Keratinocyte (primary cell): ENCODE measurements at regions not wholly inside any gene's neighbourhood (a gene's known extent, or its start where the extent isn't known, plus 50 kb on each side); places are given as distances from the start of the nearest gene placed in this dataset.

ENCODE experiments used
- DNase-seq: peaks from one replicate; pipeline ENCODE4 v3.0.0-alpha.2; 2011; ENCODE audit warnings: low read depth, missing footprints, low spot score
- FAIRE-seq: peaks from 2 replicates; lab custom pipeline; 2011; peaks lifted over from hg19 to GRCh38; lab: Jason Lieb, UNC
- H2AFZ ChIP-seq: 2 replicates; pipeline ENCODE4 v1.6.0; 2012; ENCODE audit warnings: low read length, control low read depth, inconsistent platforms; ENCODE audit not compliant: control insufficient read depth
- H3K27ac ChIP-seq: 2 replicates; pipeline ENCODE4 v1.5.1; 2011; ENCODE audit warnings: low read length; ENCODE audit not compliant: control insufficient read depth, insufficient read depth
- H3K27me3 ChIP-seq: 3 replicates; pipeline ENCODE4 v1.6.0; 2011; ENCODE audit warnings: low read length; ENCODE audit not compliant: control insufficient read depth, insufficient read depth; ENCODE audit errors: extremely low read depth
- H3K36me3 ChIP-seq, 2 experiments: 2 replicates in 1 of 2; 3 replicates in 1 of 2; pipeline ENCODE4 v1.5.1; 2011; ENCODE audit warnings: low read length in 2 of 2, mild to moderate bottlenecking in 1 of 2; ENCODE audit not compliant: control insufficient read depth in 2 of 2, insufficient read depth in 2 of 2; ENCODE audit errors: extremely low read depth in 1 of 2
- H3K4me1 ChIP-seq: 3 replicates; pipeline ENCODE4 v1.5.1; 2011; ENCODE audit warnings: low read length; ENCODE audit not compliant: control insufficient read depth, insufficient read depth; ENCODE audit errors: extremely low read depth
- H3K4me2 ChIP-seq: 3 replicates; pipeline ENCODE4 v1.6.0; 2011; ENCODE audit warnings: low read depth, low read length; ENCODE audit not compliant: control insufficient read depth, insufficient read depth; ENCODE audit errors: extremely low read depth
- H3K4me3 ChIP-seq, 3 experiments: fragments of 200-600 bp in 1 of 3; sonication (generic) in 1 of 3; 2 replicates in 2 of 3; 3 replicates in 1 of 3; pipeline ENCODE4 v1.5.1; 2011 to 2016; ENCODE audit warnings: low read length in 3 of 3, mild to moderate bottlenecking in 3 of 3, control low read depth in 2 of 3, inconsistent platforms in 1 of 3, low read depth in 1 of 3, mixed read lengths in 1 of 3, mixed run types in 1 of 3, moderate library complexity in 1 of 3; ENCODE audit not compliant: control insufficient read depth in 2 of 3, insufficient read depth in 2 of 3; ENCODE audit errors: extremely low read depth in 1 of 3
- H3K79me2 ChIP-seq: 2 replicates; pipeline ENCODE4 v1.6.0; 2012; ENCODE audit warnings: low read length; ENCODE audit not compliant: control insufficient read depth, insufficient read depth
- H3K9ac ChIP-seq: 3 replicates; pipeline ENCODE4 v1.6.0; 2011; ENCODE audit warnings: low read length; ENCODE audit not compliant: control insufficient read depth, insufficient read depth; ENCODE audit errors: extremely low read depth
- H3K9me1 ChIP-seq: 3 replicates; pipeline ENCODE4 v1.6.0; 2011; ENCODE audit warnings: low read length; ENCODE audit not compliant: control insufficient read depth, insufficient read depth; ENCODE audit errors: extremely low read depth
- H3K9me3 ChIP-seq: 2 replicates; pipeline ENCODE4 v1.5.1; 2012; ENCODE audit warnings: low read depth, low read length; ENCODE audit not compliant: control insufficient read depth
- H4K20me1 ChIP-seq: 3 replicates; pipeline ENCODE4 v1.6.0; 2011; ENCODE audit warnings: low read length; ENCODE audit not compliant: control insufficient read depth, insufficient read depth; ENCODE audit errors: extremely low read depth
- EZH2 ChIP-seq: IDR thresholded peaks from one replicate; pipeline ENCODE4 v1.6.1; 2012; ENCODE audit warnings: inconsistent platforms, mild to moderate bottlenecking, low read length, moderate library complexity
- dilution Hi-C: fragments of 300-500 bp; cut with MboI; formaldehyde crosslinking; loops from one replicate; pipeline ENCODE4 v1.7.0; 2020; ENCODE audit warnings: low sequenced_read_pairs; ENCODE audit not compliant: extremely low pct_ligation_motif_present
- TF ChIP-seq, protein P1 (sequence below), 3 experiments: IDR thresholded peaks in 1 of 3; conservative IDR thresholded peaks in 1 of 3; optimal IDR thresholded peaks in 1 of 3; 2 replicates in 2 of 3; 3 replicates in 1 of 3; pipeline versions ENCODE3 to v1.5.1; 2011; ENCODE audit warnings: low read length in 3 of 3, mild to moderate bottlenecking in 3 of 3, moderate library complexity in 2 of 3, control low read depth in 1 of 3, inconsistent platforms in 1 of 3; ENCODE audit not compliant: insufficient read depth in 2 of 3; ENCODE audit errors: extremely low read depth in 1 of 3

DNA sequence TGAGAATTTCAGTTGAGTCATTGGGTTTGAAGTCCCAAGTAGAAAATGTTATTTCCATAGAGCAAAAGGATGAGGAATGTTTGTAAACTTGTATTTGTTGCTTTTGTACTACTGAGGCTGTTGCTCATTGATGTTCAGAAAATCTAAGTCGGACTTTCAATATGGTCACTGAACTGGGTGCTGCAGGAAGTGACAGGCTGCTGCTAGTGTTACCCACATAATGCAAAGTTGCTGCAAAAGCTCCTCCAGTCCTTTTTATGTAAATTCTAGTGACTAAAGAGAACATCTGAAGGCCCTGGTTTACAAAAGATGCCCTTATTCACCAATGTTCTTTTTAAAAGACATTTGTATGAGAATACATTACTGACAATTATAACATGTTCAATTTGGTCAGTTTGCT lies 131.1 kb upstream of the FAM98A start:
- H3K4me1 ChIP-seq = no peaks in the 10 kb centered on the region
- H3K9ac ChIP-seq = no peak overlapping the region
- TF ChIP-seq EZH2 = no peak
- TF ChIP-seq, protein P1, sequence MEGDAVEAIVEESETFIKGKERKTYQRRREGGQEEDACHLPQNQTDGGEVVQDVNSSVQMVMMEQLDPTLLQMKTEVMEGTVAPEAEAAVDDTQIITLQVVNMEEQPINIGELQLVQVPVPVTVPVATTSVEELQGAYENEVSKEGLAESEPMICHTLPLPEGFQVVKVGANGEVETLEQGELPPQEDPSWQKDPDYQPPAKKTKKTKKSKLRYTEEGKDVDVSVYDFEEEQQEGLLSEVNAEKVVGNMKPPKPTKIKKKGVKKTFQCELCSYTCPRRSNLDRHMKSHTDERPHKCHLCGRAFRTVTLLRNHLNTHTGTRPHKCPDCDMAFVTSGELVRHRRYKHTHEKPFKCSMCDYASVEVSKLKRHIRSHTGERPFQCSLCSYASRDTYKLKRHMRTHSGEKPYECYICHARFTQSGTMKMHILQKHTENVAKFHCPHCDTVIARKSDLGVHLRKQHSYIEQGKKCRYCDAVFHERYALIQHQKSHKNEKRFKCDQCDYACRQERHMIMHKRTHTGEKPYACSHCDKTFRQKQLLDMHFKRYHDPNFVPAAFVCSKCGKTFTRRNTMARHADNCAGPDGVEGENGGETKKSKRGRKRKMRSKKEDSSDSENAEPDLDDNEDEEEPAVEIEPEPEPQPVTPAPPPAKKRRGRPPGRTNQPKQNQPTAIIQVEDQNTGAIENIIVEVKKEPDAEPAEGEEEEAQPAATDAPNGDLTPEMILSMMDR (optimal IDR thresholded peaks at IDR 0.05 in 1 of 3, IDR thresholded peaks at IDR 0.05 in 1 of 3, conservative IDR thresholded peaks at IDR 0.05 in 1 of 3; ENCODE audit: extremely low read depth in 1 of 3, insufficient read depth in 2 of 3, low read length in 3 of 3) = no peak
- DNase-seq = no peak
- no peaks in the 10 kb centered on the region for H3K79me2 ChIP-seq
- no peak overlapping the region for H2AFZ ChIP-seq
- H3K4me3 ChIP-seq = no peak overlapping the region
- no peak overlapping the region for H3K27ac ChIP-seq
- no peaks in the 10 kb centered on the region for H3K9me1 ChIP-seq
- FAIRE-seq = no peak
- peaks cover 2% of the 10 kb centered on the region for H3K9me3 ChIP-seq
- no peaks in the 10 kb centered on the region for H3K27me3 ChIP-seq
- H3K36me3 ChIP-seq = no peaks in the 10 kb centered on the region
- H4K20me1 ChIP-seq = no peaks in the 10 kb centered on the region
- H3K4me2 ChIP-seq = no peak overlapping the region
- dilution Hi-C loops = no loop called here

DNA sequence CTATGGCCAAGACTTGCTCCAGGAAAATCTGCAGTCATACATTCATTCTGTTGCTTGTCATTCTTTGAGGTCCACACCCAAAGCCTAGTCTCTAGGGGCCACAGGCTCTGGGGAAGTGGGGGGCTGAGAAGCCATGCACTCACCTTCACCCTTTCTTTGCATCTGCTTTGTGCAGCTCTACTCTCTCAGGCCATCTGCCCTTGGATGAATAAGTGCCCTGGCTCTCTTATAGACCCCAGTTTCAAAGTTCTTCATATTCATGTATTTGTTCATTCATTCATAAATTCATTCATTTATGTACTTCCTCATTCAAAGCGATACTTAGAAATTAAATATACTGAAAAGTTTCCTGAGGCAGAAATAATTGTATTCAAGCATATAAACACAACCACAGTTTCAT lies 130.3 kb upstream of the FAM98A start:
- DNase-seq (no peak), FAIRE-seq (no peak)
- TF ChIP-seq, protein P1 (optimal IDR thresholded peaks at IDR 0.05 in 1 of 3, IDR thresholded peaks at IDR 0.05 in 1 of 3, conservative IDR thresholded peaks at IDR 0.05 in 1 of 3; ENCODE audit: extremely low read depth in 1 of 3, insufficient read depth in 2 of 3, low read length in 3 of 3) = no peak
- no peak for TF ChIP-seq EZH2
- Histone ChIP-seq H3K4me1 (no peaks in the 10 kb centered on the region), H3K9ac (no peak overlapping the region), H3K36me3 (no peaks in the 10 kb centered on the region), H2AFZ (no peak overlapping the region), H3K27ac (no peak overlapping the region), H3K9me3 (peaks cover 2% of the 10 kb centered on the region), H3K79me2 (no peaks in the 10 kb centered on the region), H3K9me1 (no peaks in the 10 kb centered on the region), H4K20me1 (no peaks in the 10 kb centered on the region), H3K4me3 (no peak overlapping the region), H3K27me3 (no peaks in the 10 kb centered on the region), H3K4me2 (no peak overlapping the region)
- dilution Hi-C loops = no loop called here
